B cell (primary cell): ENCODE measurements at regions not wholly inside any gene's neighbourhood (a gene's known extent, or its start where the extent isn't known, plus 50 kb on each side); places are given as distances from the start of the nearest gene placed in this dataset.

Experiments
- ATAC-seq: fragments of 200-7000 bp; cut with Tn5 transposase; one replicate; pipeline ENCODE4 v1.10.0; 2021; ENCODE audit warnings: low read depth, mild to moderate bottlenecking, moderate number of reproducible peaks, moderate library complexity
- CTCF ChIA-PET: fragments of 350-600 bp; sonication (Branson Sonifier 250); formaldehyde crosslinking; loops from one replicate; lab custom pipeline; 2021; ENCODE audit warnings: antibody characterized with exemption, inconsistent platforms; lab: Charles Lee
- POLR2A ChIA-PET: fragments of 350-600 bp; sonication (Branson Sonifier 250); formaldehyde crosslinking; loops from one replicate; lab custom pipeline; 2021; ENCODE audit warnings: antibody characterized with exemption; lab: Charles Lee
- DNase-seq: peaks from one replicate; pipeline ENCODE4 v3.0.0; 2013
- H2AFZ ChIP-seq: 2 replicates; pipeline ENCODE4 v1.6.1; 2012; ENCODE audit warnings: mild to moderate bottlenecking, low read depth, low read length; ENCODE audit not compliant: insufficient read depth, poor library complexity, severe bottlenecking
- H3K27ac ChIP-seq, 2 donors: 1 replicate in 1 of 2; 2 replicates in 1 of 2; pipeline ENCODE4 v1.5.1; 2012 to 2013; ENCODE audit warnings: low read length in 2 of 2, mild to moderate bottlenecking in 2 of 2, moderate library complexity in 1 of 2
- H3K27me3 ChIP-seq, 4 experiments: fragments of 200-600 bp in 1 of 4; sonication (generic) in 1 of 4; replicated peaks in 1 of 4; 1 replicate in 2 of 4; 2 replicates in 2 of 4; pipeline versions ENCODE4 v1.6.1 to v1.7.0; 2013 to 2016; ENCODE audit warnings: low read length in 3 of 4, mild to moderate bottlenecking in 2 of 4, mixed read lengths in 1 of 4, moderate library complexity in 1 of 4; ENCODE audit not compliant: insufficient read depth in 4 of 4, control insufficient read depth in 3 of 4; ENCODE audit errors: control extremely low read depth in 1 of 4
- H3K36me3 ChIP-seq, 2 experiments: replicated peaks in 1 of 2; 1 replicate in 1 of 2; 2 replicates in 1 of 2; pipeline versions ENCODE4 v1.6.1 to v1.7.1; 2013; ENCODE audit warnings: low read length in 1 of 2; ENCODE audit not compliant: insufficient read depth in 2 of 2, control insufficient read depth in 1 of 2; ENCODE audit errors: control extremely low read depth in 1 of 2, extremely low read depth in 1 of 2
- H3K4me1 ChIP-seq, 2 donors: fragments of 200-600 bp in 1 of 2; sonication (generic) in 1 of 2; 1 replicate in 1 of 2; 2 replicates in 1 of 2; pipeline versions ENCODE4 v1.5.1 to v1.6.1; 2013 to 2017; ENCODE audit warnings: low read length in 2 of 2; ENCODE audit not compliant: control insufficient read depth in 2 of 2, insufficient read depth in 2 of 2
- H3K4me2 ChIP-seq: replicated peaks from 2 replicates; pipeline ENCODE3; 2012; ENCODE audit warnings: mild to moderate bottlenecking, low read depth, low read length; ENCODE audit not compliant: poor library complexity, severe bottlenecking
- H3K4me3 ChIP-seq, 5 experiments: fragments of 200-600 bp in 1 of 5; sonication (generic) in 1 of 5; 1 replicate in 3 of 5; 2 replicates in 2 of 5; pipeline versions ENCODE4 v1.5.1 to v1.7.0; 2011 to 2016; ENCODE audit warnings: low read length in 4 of 5, mild to moderate bottlenecking in 4 of 5, low read depth in 2 of 5, control low read depth in 1 of 5, moderate library complexity in 1 of 5; ENCODE audit not compliant: insufficient read depth in 1 of 5; ENCODE audit errors: control extremely low read depth in 1 of 5, extremely low read depth in 1 of 5
- H3K79me2 ChIP-seq: fragments of 200-600 bp; sonication (generic); one replicate; pipeline ENCODE4 v1.6.0; 2016; ENCODE audit warnings: low read length; ENCODE audit not compliant: control insufficient read depth, insufficient read depth
- H3K9ac ChIP-seq: fragments of 200-600 bp; sonication (generic); 2 replicates; pipeline ENCODE4 v1.6.1; 2017; ENCODE audit warnings: mild to moderate bottlenecking, low read length, moderate library complexity
- H3K9me3 ChIP-seq, 3 donors: one replicate each; pipeline versions ENCODE4 v1.6.1 to v1.7.1; 2013; ENCODE audit warnings: low read length in 2 of 3; ENCODE audit not compliant: control insufficient read depth in 2 of 3, insufficient read depth in 1 of 3; ENCODE audit errors: control extremely low read depth in 1 of 3
- H4K20me1 ChIP-seq: 2 replicates; pipeline ENCODE4 v1.6.0; 2012; ENCODE audit warnings: mild to moderate bottlenecking, low read length; ENCODE audit not compliant: insufficient read depth, control insufficient read depth, poor library complexity, severe bottlenecking
- H3K27ac Mint-ChIP-seq: one replicate; pipeline ENCODE4 v1.8.0; 2021; ENCODE audit warnings: mixed read lengths
- H3K27me3 Mint-ChIP-seq: one replicate; pipeline ENCODE4 v1.8.0; 2021; ENCODE audit warnings: mixed read lengths
- H3K4me1 Mint-ChIP-seq: one replicate; pipeline ENCODE4 v1.8.0; 2021; ENCODE audit warnings: mixed read lengths
- H3K4me3 Mint-ChIP-seq: one replicate; pipeline ENCODE4 v1.8.0; 2021; ENCODE audit warnings: mixed read lengths
- H3K9me3 Mint-ChIP-seq: one replicate; pipeline ENCODE4 v1.8.0; 2022; ENCODE audit warnings: mixed read lengths; ENCODE audit not compliant: insufficient read depth
- EZH2 ChIP-seq: IDR thresholded peaks from 2 replicates; pipeline ENCODE4 v1.6.1; 2012; ENCODE audit warnings: borderline replicate concordance, low read depth, mild to moderate bottlenecking, moderate library complexity, low read length; ENCODE audit not compliant: insufficient read depth, poor library complexity, severe bottlenecking
- WGBS: methylation state at CpG from one replicate; pipeline ENCODE4 v1.1.5; 2013; ENCODE audit warnings: missing lambda C conversion rate; ENCODE audit not compliant: insufficient coverage; 5-methylcytosine and 5-hydroxymethylcytosine counted together
- intact Hi-C: fragments of 100-400 bp; cut with micrococcal nuclease; formaldehyde crosslinking; loops from one replicate; pipeline ENCODE4 v1.10.0; 2022
- TF ChIP-seq, protein P1 (sequence below): fragments of 200-600 bp; IDR thresholded peaks from one replicate; pipeline ENCODE4 v1.8.0; 2022; ENCODE audit warnings: antibody characterized with exemption, mild to moderate bottlenecking

DNA sequence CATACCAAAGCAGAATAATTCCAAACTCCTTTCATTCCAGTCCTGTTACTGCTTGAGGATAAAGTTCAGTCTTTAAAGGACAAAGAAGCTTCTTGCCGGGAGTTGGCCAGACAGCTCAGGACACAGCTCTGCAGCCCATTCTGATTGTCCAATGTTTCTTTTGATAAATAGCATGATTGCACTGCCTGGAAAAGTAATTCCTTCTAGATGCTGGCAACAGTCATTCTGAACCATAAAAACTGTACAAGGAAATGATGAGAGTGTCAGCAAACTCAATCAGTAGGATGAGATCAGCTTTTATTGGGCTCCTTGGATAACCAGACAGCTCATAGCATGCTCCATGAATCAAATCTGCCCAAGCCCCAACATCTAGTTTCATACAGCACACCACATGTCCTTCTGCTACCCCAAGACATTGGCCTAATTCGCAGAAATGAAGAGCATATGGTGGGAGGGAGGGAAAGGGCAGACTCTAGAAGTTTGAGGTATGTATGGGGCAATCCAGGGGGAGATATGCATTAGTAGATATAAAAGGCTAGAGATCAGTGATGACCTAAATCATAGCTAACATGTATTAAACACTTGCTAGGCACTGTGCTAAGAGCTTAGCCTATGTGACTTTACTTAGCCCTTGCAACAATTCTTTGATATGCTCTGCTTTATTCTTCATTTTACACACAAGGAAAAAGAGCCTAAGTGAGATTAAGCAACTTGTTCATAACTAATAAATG, 219.9 kb upstream of the NREP start:
- Histone ChIP-seq H3K4me2 (no peak overlapping the region), H4K20me1 (no peaks in the 10 kb centered on the region), H3K4me1 (no peaks in the 10 kb centered on the region), H3K4me3 (no peak overlapping the region), H3K9me3 (no peaks in the 10 kb centered on the region), H2AFZ (no peak overlapping the region), H3K9ac (no peak overlapping the region), H3K36me3 (no peaks in the 10 kb centered on the region), H3K27me3 (no peaks in the 10 kb centered on the region), H3K27ac (no peak overlapping the region), H3K79me2 (no peaks in the 10 kb centered on the region)
- H3K4me3 Mint-ChIP-seq = no peak overlapping the region
- H3K4me1 Mint-ChIP-seq = no peaks in the 10 kb centered on the region
- peaks cover 3% of the 10 kb centered on the region for H3K27me3 Mint-ChIP-seq
- H3K27ac Mint-ChIP-seq = no peak overlapping the region
- no CpG with 5 or more reads among the region's 2 CpGs for WGBS
- no peak for DNase-seq
- TF ChIP-seq EZH2 = no peak
- TF ChIP-seq, protein P1, sequence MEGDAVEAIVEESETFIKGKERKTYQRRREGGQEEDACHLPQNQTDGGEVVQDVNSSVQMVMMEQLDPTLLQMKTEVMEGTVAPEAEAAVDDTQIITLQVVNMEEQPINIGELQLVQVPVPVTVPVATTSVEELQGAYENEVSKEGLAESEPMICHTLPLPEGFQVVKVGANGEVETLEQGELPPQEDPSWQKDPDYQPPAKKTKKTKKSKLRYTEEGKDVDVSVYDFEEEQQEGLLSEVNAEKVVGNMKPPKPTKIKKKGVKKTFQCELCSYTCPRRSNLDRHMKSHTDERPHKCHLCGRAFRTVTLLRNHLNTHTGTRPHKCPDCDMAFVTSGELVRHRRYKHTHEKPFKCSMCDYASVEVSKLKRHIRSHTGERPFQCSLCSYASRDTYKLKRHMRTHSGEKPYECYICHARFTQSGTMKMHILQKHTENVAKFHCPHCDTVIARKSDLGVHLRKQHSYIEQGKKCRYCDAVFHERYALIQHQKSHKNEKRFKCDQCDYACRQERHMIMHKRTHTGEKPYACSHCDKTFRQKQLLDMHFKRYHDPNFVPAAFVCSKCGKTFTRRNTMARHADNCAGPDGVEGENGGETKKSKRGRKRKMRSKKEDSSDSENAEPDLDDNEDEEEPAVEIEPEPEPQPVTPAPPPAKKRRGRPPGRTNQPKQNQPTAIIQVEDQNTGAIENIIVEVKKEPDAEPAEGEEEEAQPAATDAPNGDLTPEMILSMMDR = no peak
- no peaks in the 10 kb centered on the region for H3K9me3 Mint-ChIP-seq
- no peak for ATAC-seq
- intact Hi-C loops = no loop called here
- ChIA-PET CTCF (no interaction called here), POLR2A (no interaction called here)

GRCh38 chr5:111975133-111975532, 218.1 kb upstream of the NREP start:
- WGBS = 94% methylated on average over 2 of the region's 5 CpGs
- no peak overlapping the region for H3K9ac ChIP-seq
- H3K9me3 ChIP-seq = no peaks in the 10 kb centered on the region
- H3K36me3 ChIP-seq = no peaks in the 10 kb centered on the region
- H3K4me1 ChIP-seq = no peaks in the 10 kb centered on the region
- no peak for TF ChIP-seq EZH2
- TF ChIP-seq, protein P1 = no peak
- intact Hi-C loops = no loop called here
- H3K79me2 ChIP-seq = no peaks in the 10 kb centered on the region
- H3K4me2 ChIP-seq = no peak overlapping the region
- Mint-ChIP-seq H3K27me3 (peaks cover 3% of the 10 kb centered on the region), H3K4me1 (no peaks in the 10 kb centered on the region), H3K4me3 (no peak overlapping the region), H3K9me3 (no peaks in the 10 kb centered on the region), H3K27ac (no peak overlapping the region)
- no peak overlapping the region for H2AFZ ChIP-seq
- H4K20me1 ChIP-seq = no peaks in the 10 kb centered on the region
- H3K27ac ChIP-seq = no peak overlapping the region
- ChIA-PET POLR2A (no interaction called here), CTCF (no interaction called here)
- DNase-seq (no peak), ATAC-seq (no peak)
- no peaks in the 10 kb centered on the region for H3K27me3 ChIP-seq
- H3K4me3 ChIP-seq = no peak overlapping the region
